ENCODE measurements at regions not wholly inside any gene's neighbourhood (a gene's known extent, or its start where the extent isn't known, plus 50 kb on each side); places are given as distances from the start of the nearest gene placed in this dataset.

- Histone ChIP-seq H3K27me3 (ENCODE audit: low read depth) (peaks cover 3% of the 10 kb centered on the region; the same call in 1 of the 2 replicates), H3K36me3 (replicated peaks) (no peaks in the 10 kb centered on the region), H3K9me3 (no peaks in the 10 kb centered on the region), H3K4me1 (no peaks in the 10 kb centered on the region), H3K4me3 (no peak overlapping the region)
- no peak for DNase-seq (ENCODE audit: low spot score in 2 of 2)
- in situ Hi-C loops (cut with MboI; ENCODE audit: low sequenced_read_pairs), result no loop called here
Observed at GRCh38 chr6:122214605-122215318, 184.7 kb upstream of the HSF2 start.

- no peaks in the 10 kb centered on the region for H3K4me1 ChIP-seq
- no peaks in the 10 kb centered on the region for H3K36me3 ChIP-seq (replicated peaks)
- peaks cover 3% of the 10 kb centered on the region; the same call in 1 of the 2 replicates for H3K27me3 ChIP-seq (ENCODE audit: low read depth)
- H3K4me3 ChIP-seq, result no peak overlapping the region
- in situ Hi-C loops (cut with MboI; ENCODE audit: low sequenced_read_pairs), result no loop called here
- H3K9me3 ChIP-seq, result no peaks in the 10 kb centered on the region
- DNase-seq (ENCODE audit: low spot score in 2 of 2), result no peak
Observed at GRCh38 chr6:122220254-122220653, 179.2 kb upstream of the HSF2 start.

GRCh38 chr6:122222761-122223160 is 176.7 kb upstream of the HSF2 start:
- Histone ChIP-seq H3K4me1 (no peaks in the 10 kb centered on the region), H3K27me3 (ENCODE audit: low read depth) (peaks cover 3% of the 10 kb centered on the region; the same call in 1 of the 2 replicates), H3K4me3 (no peak overlapping the region), H3K9me3 (no peaks in the 10 kb centered on the region), H3K36me3 (replicated peaks) (no peaks in the 10 kb centered on the region)
- in situ Hi-C loops (cut with MboI; ENCODE audit: low sequenced_read_pairs), result no loop called here
- no peak for DNase-seq (ENCODE audit: low spot score in 2 of 2)

GRCh38 chr6:122223251-122223650 is 176.2 kb upstream of the HSF2 start:
- DNase-seq (ENCODE audit: low spot score in 2 of 2), result no peak
- Histone ChIP-seq H3K4me3 (no peak overlapping the region), H3K27me3 (ENCODE audit: low read depth) (peaks cover 3% of the 10 kb centered on the region; the same call in 1 of the 2 replicates), H3K4me1 (no peaks in the 10 kb centered on the region), H3K9me3 (no peaks in the 10 kb centered on the region), H3K36me3 (replicated peaks) (no peaks in the 10 kb centered on the region)
- in situ Hi-C loops (cut with MboI; ENCODE audit: low sequenced_read_pairs), result no loop called here

GRCh38 chr6:122238861-122239260 is 160.6 kb upstream of the HSF2 start:
- no peak overlapping the region for H3K4me3 ChIP-seq
- DNase-seq (ENCODE audit: low spot score in 2 of 2), result no peak
- in situ Hi-C loops (cut with MboI; ENCODE audit: low sequenced_read_pairs), result no loop called here
- no peaks in the 10 kb centered on the region for H3K4me1 ChIP-seq
- H3K36me3 ChIP-seq (replicated peaks), result no peaks in the 10 kb centered on the region
- no peaks in the 10 kb centered on the region for H3K27me3 ChIP-seq (ENCODE audit: low read depth)
- no peaks in the 10 kb centered on the region for H3K9me3 ChIP-seq

GRCh38 chr6:122246906-122247658 is 152.4 kb upstream of the HSF2 start:
- DNase-seq (ENCODE audit: low spot score in 2 of 2), result no peak
- in situ Hi-C loops (cut with MboI; ENCODE audit: low sequenced_read_pairs), result no loop called here
- no peaks in the 10 kb centered on the region for H3K9me3 ChIP-seq
- no peaks in the 10 kb centered on the region for H3K4me1 ChIP-seq
- no peaks in the 10 kb centered on the region for H3K36me3 ChIP-seq (replicated peaks)
- H3K27me3 ChIP-seq (ENCODE audit: low read depth), result no peaks in the 10 kb centered on the region
- no peak overlapping the region for H3K4me3 ChIP-seq

- no peaks in the 10 kb centered on the region for H3K27me3 ChIP-seq (ENCODE audit: low read depth)
- no peak overlapping the region for H3K4me3 ChIP-seq
- no peaks in the 10 kb centered on the region for H3K36me3 ChIP-seq (replicated peaks)
- H3K9me3 ChIP-seq, result no peaks in the 10 kb centered on the region
- no peak for DNase-seq (ENCODE audit: low spot score in 2 of 2)
- H3K4me1 ChIP-seq, result no peaks in the 10 kb centered on the region
- in situ Hi-C loops (cut with MboI; ENCODE audit: low sequenced_read_pairs), result no loop called here
Observed at GRCh38 chr6:122248001-122248669, 151.3 kb upstream of the HSF2 start.

- no peaks in the 10 kb centered on the region for H3K27me3 ChIP-seq (ENCODE audit: low read depth)
- no peak for DNase-seq (ENCODE audit: low spot score in 2 of 2)
- in situ Hi-C loops (cut with MboI; ENCODE audit: low sequenced_read_pairs), result no loop called here
Observed at GRCh38 chr6:122248844-122249243, 150.6 kb upstream of the HSF2 start.

GRCh38 chr6:122258839-122259238 is 140.6 kb upstream of the HSF2 start:
- H3K36me3 ChIP-seq (replicated peaks), result no peaks in the 10 kb centered on the region
- no peak for DNase-seq (ENCODE audit: low spot score in 2 of 2)
- no peaks in the 10 kb centered on the region for H3K9me3 ChIP-seq
- H3K27me3 ChIP-seq (ENCODE audit: low read depth), result no peaks in the 10 kb centered on the region
- H3K4me3 ChIP-seq, result no peak overlapping the region
- in situ Hi-C loops (cut with MboI; ENCODE audit: low sequenced_read_pairs), result no loop called here
- no peaks in the 10 kb centered on the region for H3K4me1 ChIP-seq

More at GRCh38 chr6:122248844-122249243, 150.6 kb upstream of the HSF2 start:
- Histone ChIP-seq H3K36me3 (replicated peaks) (no peaks in the 10 kb centered on the region), H3K4me1 (no peaks in the 10 kb centered on the region), H3K4me3 (no peak overlapping the region), H3K9me3 (no peaks in the 10 kb centered on the region)

GRCh38 chr6:122264557-122264956 is 134.9 kb upstream of the HSF2 start:
- Histone ChIP-seq H3K4me3 (no peak overlapping the region), H3K4me1 (no peaks in the 10 kb centered on the region), H3K36me3 (replicated peaks) (no peaks in the 10 kb centered on the region), H3K27me3 (ENCODE audit: low read depth) (no peaks in the 10 kb centered on the region), H3K9me3 (no peaks in the 10 kb centered on the region)
- in situ Hi-C loops (cut with MboI; ENCODE audit: low sequenced_read_pairs), result no loop called here
- no peak for DNase-seq (ENCODE audit: low spot score in 2 of 2)

- Histone ChIP-seq H3K9me3 (no peaks in the 10 kb centered on the region), H3K36me3 (replicated peaks) (no peaks in the 10 kb centered on the region), H3K4me3 (no peak overlapping the region), H3K4me1 (no peaks in the 10 kb centered on the region), H3K27me3 (ENCODE audit: low read depth) (no peaks in the 10 kb centered on the region)
- in situ Hi-C loops (cut with MboI; ENCODE audit: low sequenced_read_pairs), result no loop called here
- no peak for DNase-seq (ENCODE audit: low spot score in 2 of 2)
Observed at GRCh38 chr6:122265755-122266154, 133.7 kb upstream of the HSF2 start.

GRCh38 chr6:122268394-122268793 is 131.1 kb upstream of the HSF2 start:
- Histone ChIP-seq H3K4me3 (no peak overlapping the region), H3K36me3 (replicated peaks) (no peaks in the 10 kb centered on the region), H3K27me3 (ENCODE audit: low read depth) (no peaks in the 10 kb centered on the region), H3K9me3 (no peaks in the 10 kb centered on the region), H3K4me1 (no peaks in the 10 kb centered on the region)
- in situ Hi-C loops (cut with MboI; ENCODE audit: low sequenced_read_pairs), result no loop called here
- DNase-seq (ENCODE audit: low spot score in 2 of 2), result no peak

- H3K9me3 ChIP-seq, result no peaks in the 10 kb centered on the region
Observed at GRCh38 chr6:122276637-122277036, 122.8 kb upstream of the HSF2 start.

More at GRCh38 chr6:122276637-122277036, 122.8 kb upstream of the HSF2 start:
- DNase-seq (ENCODE audit: low spot score in 2 of 2), result no peak
- Histone ChIP-seq H3K36me3 (replicated peaks) (no peaks in the 10 kb centered on the region), H3K4me3 (no peak overlapping the region), H3K4me1 (no peaks in the 10 kb centered on the region), H3K27me3 (ENCODE audit: low read depth) (no peaks in the 10 kb centered on the region)
- in situ Hi-C loops (cut with MboI; ENCODE audit: low sequenced_read_pairs), result no loop called here

All from HAP-1 (cell line).